KMS-11 (cell line): ENCODE measurements at regions not wholly inside any gene's neighbourhood (a gene's known extent, or its start where the extent isn't known, plus 50 kb on each side); places are given as distances from the start of the nearest gene placed in this dataset.

Source experiments
- H2AFZ ChIP-seq: fragments of 200-600 bp; sonication (generic); 2 replicates; pipeline ENCODE4 v1.6.1; 2016; ENCODE audit warnings: antibody characterized with exemption, mixed run types, low read depth
- H3K27ac ChIP-seq: fragments of 200-600 bp; sonication (generic); 2 replicates; pipeline ENCODE4 v1.6.1; 2016; ENCODE audit warnings: mild to moderate bottlenecking, mixed run types
- H3K27me3 ChIP-seq: fragments of 200-600 bp; sonication (generic); 2 replicates; pipeline ENCODE4 v1.6.1; 2017; ENCODE audit warnings: mild to moderate bottlenecking, low read depth, mixed run types, moderate library complexity; ENCODE audit not compliant: insufficient read depth
- H3K36me3 ChIP-seq: fragments of 200-600 bp; sonication (generic); 2 replicates; pipeline ENCODE4 v1.6.1; 2017; ENCODE audit warnings: mild to moderate bottlenecking, mixed run types; ENCODE audit not compliant: insufficient read depth
- H3K4me1 ChIP-seq: fragments of 200-600 bp; sonication (generic); 2 replicates; pipeline ENCODE4 v1.6.1; 2016; ENCODE audit warnings: mild to moderate bottlenecking, low read depth, mixed run types; ENCODE audit not compliant: poor library complexity, severe bottlenecking
- H3K4me2 ChIP-seq: fragments of 200-600 bp; sonication (generic); 2 replicates; pipeline ENCODE4 v1.7.0; 2016; ENCODE audit warnings: mild to moderate bottlenecking, mixed run types
- H3K4me3 ChIP-seq: fragments of 200-600 bp; sonication (generic); IDR thresholded peaks from 2 replicates; pipeline ENCODE4 v1.6.1; 2017; ENCODE audit warnings: low read depth, low read length, mixed read lengths; ENCODE audit not compliant: insufficient read depth
- H3K79me2 ChIP-seq: fragments of 200-600 bp; sonication (generic); 2 replicates; pipeline ENCODE4 v1.6.1; 2016; ENCODE audit warnings: low read depth, mixed run types; ENCODE audit not compliant: insufficient read depth
- H3K9ac ChIP-seq: fragments of 200-600 bp; sonication (generic); 2 replicates; pipeline ENCODE4 v1.6.1; 2016; ENCODE audit warnings: mild to moderate bottlenecking, mixed run types
- H4K20me1 ChIP-seq: fragments of 200-600 bp; sonication (generic); 2 replicates; pipeline ENCODE4 v1.6.1; 2016; ENCODE audit warnings: mild to moderate bottlenecking, mixed run types; ENCODE audit not compliant: insufficient read depth
- TF ChIP-seq, protein P1 (sequence below): fragments of 200-600 bp; sonication (generic); conservative IDR thresholded peaks from 2 replicates; pipeline ENCODE4 v1.6.1; 2017; ENCODE audit warnings: low read depth, mild to moderate bottlenecking, antibody characterized with exemption, low read length, moderate library complexity, mixed read lengths

DNA sequence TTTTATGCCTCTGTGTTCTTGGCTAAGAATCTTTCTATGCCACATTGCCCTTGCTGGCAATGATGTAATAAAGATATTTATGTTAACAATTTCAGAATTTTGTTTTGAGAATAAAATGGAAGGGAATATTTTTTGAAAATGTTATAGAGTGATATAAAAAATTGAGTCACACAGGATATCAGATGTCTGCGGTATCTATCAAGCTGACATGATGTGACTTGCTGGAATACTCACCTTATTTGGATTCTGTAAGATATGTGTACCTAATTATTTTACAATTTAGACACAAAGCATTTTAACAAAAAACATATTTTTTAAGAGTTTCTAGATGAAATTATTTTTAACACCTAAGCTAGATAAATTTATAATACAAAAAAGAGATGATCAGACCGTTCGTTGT is 660.0 kb upstream of the B3GALT2 start:
- Histone ChIP-seq H4K20me1 (no peaks in the 10 kb centered on the region), H3K4me1 (no peaks in the 10 kb centered on the region), H2AFZ (no peak overlapping the region), H3K4me2 (no peak overlapping the region), H3K4me3 (no peak overlapping the region), H3K27ac (no peak overlapping the region), H3K27me3 (no peaks in the 10 kb centered on the region), H3K36me3 (no peaks in the 10 kb centered on the region), H3K79me2 (no peaks in the 10 kb centered on the region), H3K9ac (no peak overlapping the region)
- TF ChIP-seq, protein P1, sequence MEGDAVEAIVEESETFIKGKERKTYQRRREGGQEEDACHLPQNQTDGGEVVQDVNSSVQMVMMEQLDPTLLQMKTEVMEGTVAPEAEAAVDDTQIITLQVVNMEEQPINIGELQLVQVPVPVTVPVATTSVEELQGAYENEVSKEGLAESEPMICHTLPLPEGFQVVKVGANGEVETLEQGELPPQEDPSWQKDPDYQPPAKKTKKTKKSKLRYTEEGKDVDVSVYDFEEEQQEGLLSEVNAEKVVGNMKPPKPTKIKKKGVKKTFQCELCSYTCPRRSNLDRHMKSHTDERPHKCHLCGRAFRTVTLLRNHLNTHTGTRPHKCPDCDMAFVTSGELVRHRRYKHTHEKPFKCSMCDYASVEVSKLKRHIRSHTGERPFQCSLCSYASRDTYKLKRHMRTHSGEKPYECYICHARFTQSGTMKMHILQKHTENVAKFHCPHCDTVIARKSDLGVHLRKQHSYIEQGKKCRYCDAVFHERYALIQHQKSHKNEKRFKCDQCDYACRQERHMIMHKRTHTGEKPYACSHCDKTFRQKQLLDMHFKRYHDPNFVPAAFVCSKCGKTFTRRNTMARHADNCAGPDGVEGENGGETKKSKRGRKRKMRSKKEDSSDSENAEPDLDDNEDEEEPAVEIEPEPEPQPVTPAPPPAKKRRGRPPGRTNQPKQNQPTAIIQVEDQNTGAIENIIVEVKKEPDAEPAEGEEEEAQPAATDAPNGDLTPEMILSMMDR, result no peak

DNA sequence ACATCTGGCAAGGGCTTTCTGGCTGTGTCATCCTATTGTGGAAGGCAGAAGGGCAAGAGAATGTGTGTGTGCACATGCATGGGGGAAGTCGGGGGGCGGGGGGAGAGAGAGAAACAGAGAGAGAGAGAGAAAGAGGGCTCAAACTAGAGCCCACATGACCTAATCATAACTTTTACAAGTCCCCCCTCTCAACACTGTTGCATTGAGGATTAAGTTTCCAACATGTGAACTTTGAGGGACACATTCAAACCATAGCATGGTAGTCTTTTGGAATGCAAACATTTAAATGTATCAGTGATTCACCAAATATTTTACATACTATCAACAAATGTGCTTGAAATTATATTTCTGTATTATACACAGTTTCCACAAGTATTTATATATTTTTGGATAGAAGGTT is 655.4 kb upstream of the B3GALT2 start:
- H3K27ac ChIP-seq, result no peak overlapping the region
- H3K36me3 ChIP-seq, result no peaks in the 10 kb centered on the region
- no peaks in the 10 kb centered on the region for H4K20me1 ChIP-seq
- no peaks in the 10 kb centered on the region for H3K79me2 ChIP-seq
- TF ChIP-seq, protein P1, result no peak
- H3K4me2 ChIP-seq, result no peak overlapping the region
- H2AFZ ChIP-seq, result no peak overlapping the region
- H3K4me1 ChIP-seq, result no peaks in the 10 kb centered on the region
- H3K4me3 ChIP-seq, result no peak overlapping the region
- H3K9ac ChIP-seq, result no peak overlapping the region
- no peaks in the 10 kb centered on the region for H3K27me3 ChIP-seq

DNA sequence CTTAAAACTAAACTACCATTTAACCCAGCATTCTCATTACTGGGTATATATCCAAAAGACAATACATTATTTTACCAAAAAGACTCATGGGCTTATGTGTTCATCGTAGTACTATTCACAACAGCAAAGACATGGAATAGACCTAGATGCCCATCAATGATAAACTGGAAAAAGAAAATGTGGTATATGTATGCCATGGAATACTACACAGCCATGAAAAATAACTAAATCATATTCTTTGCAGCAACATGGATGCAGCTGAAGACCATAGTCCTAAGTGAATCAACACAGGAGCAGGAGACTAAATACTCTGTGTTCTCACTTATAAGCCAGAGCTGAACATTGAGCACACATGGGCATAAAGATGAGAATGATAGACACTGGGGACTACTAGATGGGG is 645.1 kb upstream of the B3GALT2 start:
- Histone ChIP-seq H3K27ac (no peak overlapping the region), H3K9ac (no peak overlapping the region), H4K20me1 (no peaks in the 10 kb centered on the region), H3K4me3 (no peak overlapping the region), H3K36me3 (no peaks in the 10 kb centered on the region), H3K79me2 (no peaks in the 10 kb centered on the region), H3K27me3 (no peaks in the 10 kb centered on the region), H3K4me2 (no peak overlapping the region), H3K4me1 (no peaks in the 10 kb centered on the region), H2AFZ (no peak overlapping the region)
- TF ChIP-seq, protein P1, result no peak

DNA sequence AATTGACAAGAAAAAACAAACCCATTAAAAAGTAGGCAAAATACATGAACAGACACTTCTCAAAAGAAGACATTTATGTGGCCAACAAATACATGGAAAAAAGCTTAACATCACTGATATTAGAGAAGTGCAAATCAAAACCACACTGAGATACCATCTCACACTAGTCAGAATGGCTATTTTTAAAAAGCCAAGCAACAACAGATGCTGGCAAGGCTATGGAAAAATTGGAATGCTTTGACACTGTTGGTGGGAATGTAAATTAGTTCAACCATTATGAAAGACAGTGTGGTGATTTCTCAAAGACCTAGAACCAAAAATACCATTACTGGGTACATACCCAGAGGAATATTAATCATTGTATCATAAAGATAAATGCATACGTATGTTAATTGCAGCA is 641.1 kb upstream of the B3GALT2 start:
- Histone ChIP-seq H3K36me3 (no peaks in the 10 kb centered on the region), H3K9ac (no peak overlapping the region), H3K27ac (no peak overlapping the region), H2AFZ (no peak overlapping the region), H4K20me1 (no peaks in the 10 kb centered on the region), H3K4me3 (no peak overlapping the region), H3K4me1 (no peaks in the 10 kb centered on the region), H3K79me2 (no peaks in the 10 kb centered on the region), H3K4me2 (no peak overlapping the region), H3K27me3 (no peaks in the 10 kb centered on the region)
- TF ChIP-seq, protein P1, result no peak

DNA sequence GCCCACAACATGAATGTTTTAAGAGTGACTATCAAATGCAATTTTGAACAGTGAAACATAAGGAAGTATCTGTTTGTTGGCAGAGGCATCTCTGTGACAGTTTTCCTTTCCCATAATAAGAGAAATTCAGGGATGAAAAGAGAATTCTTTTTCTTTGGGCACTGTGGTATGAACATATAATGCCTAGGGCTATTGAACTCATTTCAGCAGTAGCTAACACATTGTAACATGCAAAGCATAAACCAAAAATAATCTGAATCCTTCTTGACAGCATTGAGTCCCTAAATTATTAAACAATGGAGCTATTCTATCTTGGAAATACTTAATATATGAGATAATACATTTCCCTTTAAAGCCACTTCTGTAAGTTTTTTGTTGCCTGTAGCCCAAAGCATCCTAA is 633.0 kb upstream of the B3GALT2 start:
- TF ChIP-seq, protein P1, result no peak
- Histone ChIP-seq H2AFZ (no peak overlapping the region), H3K9ac (no peak overlapping the region), H3K4me3 (no peak overlapping the region), H3K4me2 (no peak overlapping the region), H3K36me3 (no peaks in the 10 kb centered on the region), H3K79me2 (no peaks in the 10 kb centered on the region), H4K20me1 (no peaks in the 10 kb centered on the region), H3K27ac (no peak overlapping the region), H3K4me1 (no peaks in the 10 kb centered on the region), H3K27me3 (no peaks in the 10 kb centered on the region)
